ENCODE measurements at regions not wholly inside any gene's neighbourhood (a gene's known extent, or its start where the extent isn't known, plus 50 kb on each side); places are given as distances from the start of the nearest gene placed in this dataset.

- TF ChIP-seq POLR2A (IDR thresholded peaks at IDR 0.05; ENCODE audit: low read depth, low read length) (no peak), CTCF (conservative IDR thresholded peaks at IDR 0.05; ENCODE audit: low read depth, low read length) (no peak), MAFK (IDR thresholded peaks at IDR 0.05; ENCODE audit: low read depth, low read length) (no peak), RAD21 (IDR thresholded peaks at IDR 0.05; ENCODE audit: low read length) (no peak), RCOR1 (IDR thresholded peaks at IDR 0.05; ENCODE audit: insufficient replicate concordance, low read length) (no peak), CHD1 (IDR thresholded peaks at IDR 0.05; ENCODE audit: low read depth, low read length) (no peak), CEBPB (IDR thresholded peaks at IDR 0.05; ENCODE audit: low read depth, low read length) (no peak), MXI1 (IDR thresholded peaks at IDR 0.05; ENCODE audit: borderline replicate concordance, low read depth, low read length) (no peak), ELK1 (IDR thresholded peaks at IDR 0.05; ENCODE audit: borderline replicate concordance, low read depth, low read length) (no peak), SMC3 (IDR thresholded peaks at IDR 0.05; ENCODE audit: low read depth, low read length) (no peak), BHLHE40 (IDR thresholded peaks at IDR 0.05; ENCODE audit: low read depth, low read length) (no peak), MAZ (IDR thresholded peaks at IDR 0.05; ENCODE audit: borderline replicate concordance, low read depth, low read length) (no peak)
- TF ChIP-seq, protein P1, sequence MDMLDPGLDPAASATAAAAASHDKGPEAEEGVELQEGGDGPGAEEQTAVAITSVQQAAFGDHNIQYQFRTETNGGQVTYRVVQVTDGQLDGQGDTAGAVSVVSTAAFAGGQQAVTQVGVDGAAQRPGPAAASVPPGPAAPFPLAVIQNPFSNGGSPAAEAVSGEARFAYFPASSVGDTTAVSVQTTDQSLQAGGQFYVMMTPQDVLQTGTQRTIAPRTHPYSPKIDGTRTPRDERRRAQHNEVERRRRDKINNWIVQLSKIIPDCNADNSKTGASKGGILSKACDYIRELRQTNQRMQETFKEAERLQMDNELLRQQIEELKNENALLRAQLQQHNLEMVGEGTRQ (IDR thresholded peaks at IDR 0.05; ENCODE audit: low read depth, low read length) = no peak
These were observed 889.2 kb downstream of the TTLL7 start for GRCh38 chr1:83109692-83110091.
